PC-9 (cell line): ENCODE measurements at regions not wholly inside any gene's neighbourhood (a gene's known extent, or its start where the extent isn't known, plus 50 kb on each side); places are given as distances from the start of the nearest gene placed in this dataset.

ENCODE experiments used
- CTCF ChIP-seq: fragments of 200-600 bp; sonication (generic); conservative IDR thresholded peaks from 2 replicates; pipeline ENCODE4 v1.6.1; 2017; ENCODE audit warnings: mixed run types, antibody characterized with exemption, mild to moderate bottlenecking, moderate library complexity
- EZH2 ChIP-seq: fragments of 200-600 bp; sonication (generic); IDR thresholded peaks from 2 replicates; pipeline ENCODE4 v1.8.0; 2017; ENCODE audit warnings: antibody characterized with exemption, low read depth

GRCh38 chr6:80767808-80768207 lies 661.3 kb downstream of the BCKDHB start:
- TF ChIP-seq EZH2 (no peak), CTCF (no peak)
